Lower leg skin (tissue), 3 donors: ENCODE measurements at regions not wholly inside any gene's neighbourhood (a gene's known extent, or its start where the extent isn't known, plus 50 kb on each side); places are given as distances from the start of the nearest gene placed in this dataset.

Source experiments
- CTCF ChIP-seq, 3 donors: fragments of 450-650 bp; IDR thresholded peaks; one replicate each; pipeline ENCODE4 v1.5.1; 2016; ENCODE audit warnings: antibody characterized with exemption in 3 of 3, mild to moderate bottlenecking in 3 of 3, moderate library complexity in 2 of 3
- POLR2A ChIP-seq, 2 donors: fragments of 450-650 bp; IDR thresholded peaks; one replicate each; pipeline ENCODE4 v1.6.1; 2016 to 2017; ENCODE audit warnings: antibody characterized with exemption in 2 of 2, mild to moderate bottlenecking in 1 of 2, moderate library complexity in 1 of 2

- no peak for TF ChIP-seq CTCF (IDR thresholded peaks at IDR 0.05)
- TF ChIP-seq POLR2A (IDR thresholded peaks at IDR 0.05): no peak
Measured at GRCh38 chr2:43075054-43075593, 151.3 kb downstream of the ZFP36L2 start.
